Activated T-cell treated with anti-CD3 and anti-CD28 coated beads for 24 hours (primary cell): ENCODE measurements at regions not wholly inside any gene's neighbourhood (a gene's known extent, or its start where the extent isn't known, plus 50 kb on each side); places are given as distances from the start of the nearest gene placed in this dataset.
"Not testable (repeated sequence)": the region's sequence is repeated elsewhere in the genome, so short reads cannot be mapped to it uniquely, and the experiment has no call there.

ENCODE experiments used
- DNase-seq: peaks from one replicate; pipeline ENCODE4 v3.0.0-alpha.2; 2020; ENCODE audit warnings: low read depth

DNA sequence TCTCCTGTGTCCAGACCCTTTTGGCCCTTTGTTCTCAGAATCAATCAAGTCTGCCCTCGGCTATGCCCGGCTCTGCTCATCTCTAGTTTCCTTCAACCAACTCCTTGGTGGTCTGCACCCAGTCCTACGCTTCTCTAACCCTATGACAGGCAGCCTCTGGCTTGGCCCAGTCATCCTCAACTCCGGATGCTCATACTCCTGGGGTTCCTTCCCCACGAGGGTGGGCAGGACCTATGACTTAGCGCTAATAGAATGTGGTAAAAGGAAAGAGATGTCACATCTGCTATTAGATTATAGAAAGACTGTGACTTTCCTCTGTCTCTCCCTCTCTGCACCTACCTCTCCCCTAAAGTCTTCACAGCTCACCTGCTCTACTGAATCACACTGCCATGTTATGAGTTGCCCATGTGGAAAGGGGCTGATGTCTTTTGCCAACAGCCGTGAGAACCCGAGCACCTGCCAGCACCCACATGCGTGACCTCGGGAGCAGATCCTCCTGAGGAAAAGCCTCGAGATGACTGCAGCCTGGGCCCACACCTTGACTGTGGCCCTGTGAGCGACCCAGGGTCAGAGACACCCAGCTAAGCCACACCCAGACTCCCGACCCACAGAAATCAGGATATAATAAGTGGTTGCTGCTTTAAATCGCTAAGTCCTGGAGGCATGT, 334.9 kb downstream of the GADD45G start:
- no peak for DNase-seq

DNA sequence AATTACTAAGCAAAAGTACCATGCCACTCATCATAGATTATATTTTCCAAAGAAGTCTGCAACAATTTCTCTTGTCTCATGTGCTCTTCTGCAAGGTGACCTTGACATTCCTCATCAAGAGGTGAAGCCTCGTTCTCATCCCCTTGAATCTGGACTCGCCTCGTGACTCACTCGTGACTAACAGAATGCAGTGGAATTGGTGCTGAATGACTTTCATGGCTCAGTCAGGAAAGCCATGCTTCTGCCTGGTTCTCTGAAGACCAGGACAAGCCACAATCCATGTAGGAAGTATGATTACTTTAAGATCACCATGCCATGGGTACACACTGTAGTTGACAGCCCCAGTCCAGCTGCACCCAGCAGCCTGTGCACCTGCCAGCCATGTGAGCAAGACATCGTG, 335.8 kb downstream of the GADD45G start:
- DNase-seq, result no peak

DNA sequence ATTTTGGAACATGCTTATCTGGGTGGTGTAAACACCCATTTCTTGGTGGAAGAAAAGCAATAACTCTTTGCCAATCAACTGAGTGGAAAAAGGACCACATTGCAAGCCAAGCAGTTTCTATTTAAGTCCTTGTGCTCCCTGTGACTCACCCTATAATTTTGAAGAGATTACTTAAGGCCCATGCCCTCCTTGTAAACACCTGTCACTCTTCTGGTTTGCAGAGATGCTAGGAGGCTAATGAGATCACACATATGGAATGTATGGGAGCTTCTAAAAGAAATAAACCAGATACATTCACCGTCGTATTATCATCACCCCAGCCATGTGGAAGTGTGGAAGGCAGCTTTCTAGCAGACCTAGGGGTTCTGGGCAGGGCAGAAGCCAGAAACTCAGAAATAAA, 337.1 kb downstream of the GADD45G start:
- DNase-seq, result no peak

DNA sequence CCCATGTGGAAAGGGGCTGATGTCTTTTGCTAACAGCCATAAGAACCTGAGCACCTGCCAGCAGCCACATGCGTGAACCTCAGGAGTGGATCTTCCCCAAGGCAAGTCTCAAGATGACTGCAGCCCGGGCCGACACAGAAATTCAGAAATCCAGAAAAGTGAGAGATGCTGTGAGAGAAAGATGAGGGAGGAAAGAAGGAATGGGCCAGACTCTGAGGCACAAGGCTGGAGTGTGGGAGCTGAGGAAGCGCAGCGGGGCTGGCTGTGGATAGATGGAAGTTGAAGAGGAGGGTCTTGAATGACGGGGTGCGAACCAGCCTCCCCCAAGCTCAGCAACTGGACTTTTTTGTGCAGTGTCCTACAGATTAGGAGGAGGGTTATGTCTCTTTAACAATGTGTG, 337.8 kb downstream of the GADD45G start:
- DNase-seq, result no peak

DNA sequence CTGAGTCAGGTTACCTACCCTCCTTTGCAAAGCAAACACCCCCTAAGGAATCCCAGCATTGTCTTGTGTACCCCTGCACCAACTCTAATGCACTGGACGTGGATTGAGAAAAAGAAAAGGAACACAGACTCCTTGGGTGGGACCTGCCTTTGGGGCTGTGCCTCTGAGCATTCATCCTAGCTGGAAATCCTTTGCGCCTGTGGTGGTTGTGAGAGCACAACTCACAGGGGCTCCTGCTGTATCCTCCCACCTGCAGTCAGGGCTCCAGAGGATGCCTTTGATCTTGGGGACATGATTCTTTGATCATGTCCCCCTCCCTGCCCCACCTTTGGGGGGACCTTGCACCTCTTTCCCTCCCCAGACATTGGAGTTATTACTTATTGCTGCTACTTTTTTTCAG, 338.5 kb downstream of the GADD45G start:
- DNase-seq, result no peak

DNA sequence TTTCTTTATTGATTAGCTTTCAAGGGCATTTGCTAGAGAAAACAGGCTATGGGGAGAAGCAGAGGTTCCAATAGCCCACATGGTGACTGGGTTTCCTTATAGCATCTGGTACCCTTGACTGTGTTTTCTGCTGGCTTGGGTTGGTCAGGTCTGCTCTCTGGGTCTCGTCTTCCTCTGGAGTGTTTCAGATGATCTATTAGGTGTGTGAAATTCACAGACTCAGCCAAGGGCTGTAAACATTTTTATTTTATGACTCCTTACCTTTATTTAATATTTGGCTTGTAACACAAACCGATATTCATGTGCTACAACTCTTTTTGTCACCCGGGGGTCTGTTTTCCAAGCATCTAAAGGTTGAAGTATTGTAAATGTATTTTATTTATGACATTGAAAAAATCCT, 338.9 kb downstream of the GADD45G start:
- no peak for DNase-seq

DNA sequence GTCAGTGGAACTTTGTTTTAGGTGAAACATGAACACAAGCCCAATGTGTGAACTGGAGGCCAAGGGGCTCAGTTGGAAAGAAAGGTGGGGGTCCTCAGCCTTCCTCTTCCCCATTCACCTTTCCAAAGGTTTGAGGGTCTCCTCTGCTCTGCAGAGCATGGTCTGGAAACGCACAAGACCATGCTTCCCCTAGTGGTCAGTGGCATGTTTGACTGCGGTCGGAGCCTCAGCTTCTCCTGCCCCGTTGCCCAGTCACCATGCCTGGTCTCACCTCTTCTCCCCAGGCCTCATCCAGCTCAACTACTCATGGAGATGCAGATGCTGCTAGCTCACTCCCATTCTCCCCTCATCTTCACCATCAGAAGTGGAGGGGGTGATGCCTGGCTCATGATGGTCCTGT, 340.3 kb downstream of the GADD45G start:
- no peak for DNase-seq

DNA sequence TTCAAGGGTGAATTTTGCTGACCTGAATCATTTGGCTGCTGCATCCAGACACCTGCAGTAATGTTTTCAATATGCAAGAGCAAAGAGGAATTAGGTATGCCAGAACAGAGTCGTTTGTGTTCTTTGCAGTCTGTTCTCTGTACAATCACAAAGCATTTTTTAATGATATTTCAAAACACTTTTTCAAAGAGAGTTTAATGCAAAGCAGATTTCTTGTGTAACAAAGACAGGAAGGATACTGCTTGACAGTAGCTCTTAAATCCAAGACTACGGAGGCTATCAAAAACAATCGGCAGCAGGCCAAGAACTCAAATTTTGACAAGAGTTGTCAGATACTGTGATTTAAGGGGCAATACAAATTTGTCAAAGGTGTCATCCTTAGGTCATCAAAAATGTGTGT, 341.9 kb downstream of the GADD45G start:
- no peak for DNase-seq

DNA sequence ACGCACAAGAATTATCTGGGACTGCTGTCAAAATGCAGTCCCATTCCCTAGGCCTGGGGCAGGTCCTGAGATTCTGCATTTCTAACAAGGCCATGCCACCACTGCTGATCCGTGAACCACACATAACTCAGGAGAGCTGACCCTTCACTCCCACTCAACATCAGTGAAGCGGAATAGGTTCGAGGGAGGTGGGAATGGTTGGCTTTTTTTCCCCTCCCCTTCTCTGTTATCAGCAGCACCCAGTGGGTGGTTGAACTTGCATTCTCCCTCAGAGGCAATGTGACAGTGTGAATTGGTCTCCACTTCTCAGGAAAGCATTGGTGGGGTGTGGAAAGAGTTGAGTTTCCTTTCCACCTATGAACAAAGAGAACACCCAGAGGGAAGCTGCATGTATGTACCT, 344.3 kb downstream of the GADD45G start:
- no peak for DNase-seq

DNA sequence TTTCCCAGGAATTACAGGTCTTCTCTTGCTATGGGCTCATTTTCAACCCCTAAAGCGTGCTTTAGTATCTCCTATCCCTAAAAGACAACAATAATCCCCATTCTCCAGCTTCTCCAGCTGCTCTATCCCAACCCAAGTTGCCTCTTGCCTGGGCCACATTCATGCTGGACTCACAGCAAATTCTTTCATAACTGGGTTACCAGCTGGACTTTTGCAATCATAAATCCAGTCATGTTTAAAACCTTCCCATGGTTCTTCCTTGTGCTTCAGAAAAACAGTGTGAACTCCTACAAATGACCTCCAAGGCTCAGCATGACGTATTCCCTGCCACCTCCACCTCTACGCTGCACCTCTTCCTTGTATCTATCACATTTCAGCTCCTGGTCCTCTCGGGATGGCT, 346.9 kb downstream of the GADD45G start:
- no peak for DNase-seq

DNA sequence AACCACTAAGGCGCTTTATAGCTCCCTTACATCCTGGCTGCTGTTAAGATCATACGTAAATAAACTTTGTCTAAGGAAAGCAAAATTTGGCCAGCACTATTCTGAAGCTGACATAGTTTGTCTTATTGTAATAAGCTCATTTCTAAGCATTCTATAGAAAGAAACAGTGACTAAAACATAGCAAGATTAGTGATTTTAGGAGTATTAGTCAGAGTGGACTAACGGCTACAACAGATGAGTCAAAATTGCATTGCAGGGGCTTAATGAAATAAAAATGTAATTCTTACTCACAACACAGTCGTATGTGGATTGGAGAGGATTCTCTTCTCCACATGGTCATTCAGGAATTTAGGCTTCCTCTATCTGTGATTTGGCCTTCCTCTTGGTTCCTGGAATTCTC, 347.6 kb downstream of the GADD45G start:
- no peak for DNase-seq

DNA sequence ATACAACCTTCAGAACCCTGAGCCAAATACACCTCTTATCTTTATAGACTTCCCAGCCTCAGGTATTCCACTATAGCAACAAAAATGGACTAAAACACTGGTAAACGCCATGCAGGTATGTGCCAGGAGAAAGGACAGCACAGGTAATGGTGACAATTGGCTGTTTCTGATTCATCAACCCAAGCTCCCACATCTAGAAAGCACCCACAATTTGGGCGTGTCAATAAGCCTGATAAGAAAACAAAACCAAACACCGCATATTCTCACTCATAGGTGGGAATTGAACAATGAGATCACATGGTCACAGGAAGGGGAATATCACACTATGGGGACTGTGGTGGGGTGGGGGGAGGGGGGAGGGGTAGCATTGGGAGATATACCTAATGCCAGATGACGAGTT, 348.5 kb downstream of the GADD45G start:
- not testable (repeated sequence) for DNase-seq

DNA sequence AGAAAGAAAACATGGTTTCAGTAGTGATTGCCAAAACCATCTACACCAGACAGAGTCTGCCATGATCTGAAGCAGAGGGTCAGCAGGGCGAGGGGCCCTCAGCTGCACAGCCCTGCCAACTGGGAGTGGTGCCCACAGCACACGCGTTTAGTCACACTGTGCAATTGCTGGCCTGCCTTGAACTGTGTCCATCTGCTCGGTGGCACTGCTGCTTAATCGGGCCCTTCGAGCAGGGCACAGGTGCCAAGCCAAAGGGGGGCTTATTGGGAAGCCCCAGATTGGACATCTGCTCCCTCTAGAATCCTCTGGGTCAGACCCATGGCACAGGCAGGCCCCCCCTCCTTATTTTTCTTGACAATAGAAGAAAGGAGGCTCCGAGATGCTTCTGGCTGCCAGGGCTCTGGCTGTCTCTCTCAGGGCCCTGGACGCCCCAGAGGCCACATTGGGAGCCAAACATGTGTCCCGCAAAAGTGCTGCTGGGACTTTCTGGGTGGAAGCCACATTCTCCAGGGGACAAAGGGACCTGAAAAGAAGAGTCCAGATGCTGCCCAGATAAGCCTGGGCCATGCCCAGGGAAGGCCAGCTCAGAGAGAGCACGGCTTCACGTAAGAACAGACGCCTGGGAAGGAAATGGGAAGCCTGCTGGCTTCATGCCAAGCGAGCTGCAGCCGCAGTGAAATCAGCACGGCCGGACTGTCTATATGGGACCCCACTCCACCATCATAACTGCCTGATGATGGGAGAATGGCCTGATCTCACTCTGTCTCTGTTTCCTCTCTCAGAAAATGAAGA, 349.2 kb downstream of the GADD45G start:
- DNase-seq, result no peak

DNA sequence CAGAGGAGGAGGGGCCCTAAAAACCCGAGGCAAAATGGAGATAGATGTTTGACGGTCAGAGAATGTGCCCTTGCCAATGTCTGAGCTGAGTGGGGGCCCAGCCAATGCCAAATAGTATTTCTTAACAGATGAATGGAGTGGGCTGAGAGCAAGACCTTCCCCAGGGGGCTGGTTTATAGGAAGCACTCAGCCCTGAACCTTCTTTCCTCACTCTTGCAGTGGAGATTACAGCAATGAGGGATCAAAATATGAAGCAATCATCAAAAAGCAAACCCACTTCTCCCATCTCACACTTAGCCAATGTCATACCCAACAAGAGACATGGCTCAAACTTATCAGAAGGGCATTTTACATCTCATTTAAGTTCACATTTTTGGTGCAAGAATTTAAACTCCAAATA, 350.3 kb downstream of the GADD45G start:
- DNase-seq, result no peak

DNA sequence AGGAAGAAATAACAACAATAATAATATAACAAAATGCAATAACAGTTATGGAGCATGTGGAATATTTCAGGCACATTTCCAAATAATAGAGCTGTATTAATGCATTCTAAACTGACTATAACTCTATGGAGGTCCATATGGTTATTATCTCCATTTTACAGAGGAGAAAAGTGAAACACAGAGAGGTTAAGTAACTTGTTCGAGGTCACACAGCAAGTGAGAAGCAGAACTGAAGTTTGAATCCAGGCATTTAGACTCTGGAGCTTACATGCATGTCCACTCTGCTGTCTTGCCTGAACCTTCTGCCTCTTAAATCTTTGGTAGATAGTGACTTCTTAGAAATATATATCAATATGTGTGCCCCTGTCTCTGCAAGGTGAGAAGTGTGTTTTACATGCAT, 350.8 kb downstream of the GADD45G start:
- no peak for DNase-seq

DNA sequence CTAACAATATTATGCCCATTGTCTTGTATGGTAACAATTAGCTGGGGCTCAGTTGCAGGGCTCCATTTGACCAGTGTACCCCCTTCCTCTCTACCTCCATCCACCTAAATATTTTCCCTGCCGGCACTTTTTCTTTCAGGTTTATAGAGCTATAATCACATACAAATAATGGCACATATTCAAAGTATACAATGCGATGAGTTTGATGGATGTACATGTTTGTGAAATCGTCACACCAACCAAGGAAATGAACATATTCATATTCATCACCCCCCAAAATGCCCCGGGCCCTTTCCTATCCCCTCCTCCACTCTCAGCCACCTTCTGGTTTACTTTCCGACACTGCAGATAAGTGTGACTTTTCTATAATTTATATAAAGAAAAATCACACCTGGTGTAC, 351.5 kb downstream of the GADD45G start:
- DNase-seq, result no peak

DNA sequence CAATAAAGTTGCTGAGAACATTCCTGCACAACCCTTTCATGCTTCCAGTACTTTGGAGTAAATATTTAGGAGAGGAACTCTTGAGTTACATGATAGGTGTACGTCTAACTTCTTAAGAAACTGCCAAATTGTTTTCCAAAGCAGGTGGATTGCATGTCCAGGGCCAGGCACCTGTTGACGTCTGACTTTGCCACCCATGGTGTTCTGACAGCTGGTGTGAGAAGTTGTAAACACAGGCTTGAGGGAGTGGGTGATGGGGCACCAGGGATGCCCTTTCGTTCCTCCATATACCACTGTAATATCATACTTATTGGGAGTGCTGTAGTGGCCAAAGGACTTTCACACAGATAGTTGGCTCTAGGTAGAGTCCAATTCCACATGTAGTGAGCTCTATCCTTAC, 352.1 kb downstream of the GADD45G start:
- no peak for DNase-seq

DNA sequence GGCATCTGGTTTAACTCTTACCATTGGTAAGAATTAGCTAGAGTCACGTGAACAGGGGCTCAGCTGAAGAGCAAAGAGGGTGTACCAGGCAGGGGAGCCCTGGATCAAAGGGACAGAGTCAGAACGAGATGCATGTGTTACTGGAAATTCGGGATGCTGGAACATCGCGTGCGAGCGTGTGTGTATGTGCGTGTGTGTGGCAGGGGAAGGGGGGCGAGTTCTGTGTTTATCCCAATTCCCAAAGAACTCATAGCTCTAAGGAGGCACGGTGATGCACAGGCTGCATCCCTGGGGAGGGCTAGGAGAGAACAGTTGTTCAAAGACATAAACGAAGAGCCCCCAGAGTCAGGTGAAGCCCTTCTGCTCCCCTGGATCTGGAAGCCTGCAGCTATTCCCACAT, 353.3 kb downstream of the GADD45G start:
- DNase-seq, result no peak

DNA sequence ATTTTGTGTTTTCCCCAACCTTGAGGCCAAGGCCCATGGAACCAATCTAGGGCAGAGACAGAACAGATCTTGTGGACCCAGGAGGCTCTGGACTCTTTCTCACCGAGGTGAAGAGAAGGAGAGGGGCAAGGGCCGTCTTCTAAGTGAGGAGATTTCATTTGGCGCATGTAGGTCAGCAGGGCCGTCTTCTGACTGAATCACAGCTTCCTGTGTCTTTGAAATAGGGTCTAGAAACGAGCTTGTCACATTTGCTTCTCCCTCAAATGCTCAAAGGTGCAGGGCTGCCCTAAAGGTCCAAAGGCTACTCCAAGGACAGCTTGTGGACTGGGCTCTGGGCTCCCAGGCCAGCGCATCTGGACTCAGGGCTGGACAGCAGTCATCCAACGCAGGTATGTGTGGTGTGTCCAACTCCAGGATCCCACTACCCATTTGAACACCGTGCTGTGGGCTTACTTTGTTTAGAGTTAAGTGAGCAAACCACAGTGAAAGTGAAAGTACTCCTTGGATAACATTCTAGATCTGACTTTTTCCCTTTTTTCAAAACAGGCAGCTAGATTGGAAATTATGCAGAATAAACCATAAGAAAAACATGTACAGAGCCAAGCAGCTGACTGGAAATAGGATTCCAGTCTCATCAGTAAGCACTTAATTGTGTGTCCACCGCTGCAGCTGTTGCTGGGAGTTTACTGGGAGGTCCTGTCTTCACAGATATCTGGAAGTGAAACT, 357.0 kb downstream of the GADD45G start:
- no peak for DNase-seq

DNA sequence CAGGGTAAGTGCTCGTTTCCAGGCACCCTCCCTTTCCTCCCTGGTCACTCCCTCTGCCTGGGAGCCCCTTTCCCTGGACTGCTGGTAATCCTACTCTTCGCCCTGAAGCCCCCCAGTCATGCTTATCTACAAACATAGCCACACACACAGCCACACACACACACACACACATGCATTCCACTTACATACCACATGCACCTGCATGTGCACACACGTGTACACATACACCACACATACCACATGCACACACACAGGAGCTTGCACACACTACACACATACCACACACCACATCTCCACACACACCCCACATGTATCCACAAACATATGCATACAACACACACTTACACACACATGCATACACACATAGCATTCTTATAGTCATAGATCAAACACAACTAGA, 358.5 kb downstream of the GADD45G start:
- DNase-seq, result no peak

DNA sequence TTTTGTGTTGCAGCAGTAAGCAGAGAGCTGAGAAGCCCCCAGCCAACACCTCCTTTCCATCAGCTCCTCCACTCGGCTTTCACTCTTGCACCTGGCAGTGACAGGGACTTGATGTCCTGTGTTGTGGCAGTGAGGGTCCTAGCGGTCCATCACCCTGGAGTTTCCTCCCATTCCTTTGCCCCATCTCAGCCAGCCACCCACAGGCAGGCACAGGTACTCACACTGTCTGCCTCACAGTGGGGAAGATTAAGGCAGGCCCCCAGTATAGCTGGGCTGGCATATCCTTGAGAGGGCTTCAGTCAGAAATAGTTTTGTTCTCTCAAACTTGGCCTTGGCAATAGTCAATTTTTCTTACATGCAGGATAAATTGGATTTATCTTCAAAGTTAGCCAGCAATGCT, 362.7 kb downstream of the GADD45G start:
- DNase-seq, result no peak

DNA sequence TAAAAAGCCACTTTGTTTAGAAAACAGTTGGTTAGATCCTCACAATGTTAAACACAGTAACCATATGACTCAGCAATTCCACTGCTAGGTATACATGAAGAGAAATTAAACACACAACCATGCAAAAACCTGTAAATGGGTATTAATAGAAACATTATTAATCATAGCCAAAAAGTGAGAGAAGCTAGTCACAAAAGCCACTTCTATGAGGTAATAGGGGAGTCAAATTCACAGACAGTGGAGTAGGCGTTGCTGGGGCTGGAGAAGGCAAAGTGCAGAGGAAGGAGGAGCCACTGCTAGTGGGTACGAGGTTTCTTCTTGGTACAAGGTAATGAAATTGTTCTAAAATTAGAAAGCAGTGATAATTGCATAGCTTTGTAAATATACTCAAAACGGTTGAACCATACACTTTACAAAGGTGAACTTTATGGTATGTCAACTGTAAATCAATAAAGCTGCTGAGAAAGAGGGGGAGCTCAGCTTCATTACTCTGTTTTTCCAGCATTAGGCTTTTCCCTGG, 364.4 kb downstream of the GADD45G start:
- DNase-seq, result no peak
